Nephron (organoid): ENCODE measurements at regions not wholly inside any gene's neighbourhood (a gene's known extent, or its start where the extent isn't known, plus 50 kb on each side); places are given as distances from the start of the nearest gene placed in this dataset.

Source experiments
- H3K27ac Mint-ChIP-seq, 3 experiments: 2 replicates each; pipeline ENCODE4 v1.8.0; 2020; ENCODE audit warnings: mixed read lengths in 3 of 3, mild to moderate bottlenecking in 2 of 3, moderate library complexity in 1 of 3
- H3K27me3 Mint-ChIP-seq: 2 replicates; pipeline ENCODE4 v1.8.0; 2021; ENCODE audit warnings: low read depth, mild to moderate bottlenecking, moderate library complexity, mixed read lengths
- H3K36me3 Mint-ChIP-seq: 2 replicates; pipeline ENCODE4 v1.8.0; 2020; ENCODE audit warnings: low read depth, mixed read lengths
- H3K4me1 Mint-ChIP-seq: 2 replicates; pipeline ENCODE4 v1.8.0; 2020; ENCODE audit warnings: mixed read lengths
- H3K4me3 Mint-ChIP-seq, 3 experiments: 2 replicates each; pipeline ENCODE4 v1.8.0; 2020; ENCODE audit warnings: mild to moderate bottlenecking in 3 of 3, mixed read lengths in 3 of 3, moderate library complexity in 2 of 3
- H3K9me3 Mint-ChIP-seq: 2 replicates; pipeline ENCODE4 v1.8.0; 2020; ENCODE audit warnings: mixed read lengths
- CTCF ChIP-seq, 3 experiments: fragments of 200-600 bp; sonication (generic); IDR thresholded peaks; one replicate each; pipeline ENCODE4 v1.5.0; 2021; ENCODE audit warnings: antibody characterized with exemption in 3 of 3; ENCODE audit not compliant: unreplicated experiment in 3 of 3

- Mint-ChIP-seq H3K27me3 (no peaks in the 10 kb centered on the region), H3K9me3 (no peaks in the 10 kb centered on the region), H3K27ac (no peak overlapping the region), H3K4me3 (no peak overlapping the region), H3K36me3 (no peaks in the 10 kb centered on the region), H3K4me1 (peaks cover 38% of the 10 kb centered on the region)
- TF ChIP-seq CTCF (IDR thresholded peaks at IDR 0.05; ENCODE audit: unreplicated experiment in 3 of 3), result no peak
Observed at GRCh38 chr3:159802864-159803263, 185.8 kb upstream of the IL12A start.

GRCh38 chr3:159803459-159803858 is 185.2 kb upstream of the IL12A start:
- no peaks in the 10 kb centered on the region for H3K9me3 Mint-ChIP-seq
- H3K36me3 Mint-ChIP-seq, result no peaks in the 10 kb centered on the region
- no peak for TF ChIP-seq CTCF (IDR thresholded peaks at IDR 0.05; ENCODE audit: unreplicated experiment in 3 of 3)
- peaks cover 44% of the 10 kb centered on the region for H3K4me1 Mint-ChIP-seq
- H3K27ac Mint-ChIP-seq, result peak overlapping the region in 2 of 3 experiments; percentile 32 to 47
- H3K27me3 Mint-ChIP-seq, result no peaks in the 10 kb centered on the region
- no peak overlapping the region for H3K4me3 Mint-ChIP-seq

GRCh38 chr3:159804726-159805410 is 183.8 kb upstream of the IL12A start:
- H3K9me3 Mint-ChIP-seq, result no peaks in the 10 kb centered on the region

GRCh38 chr3:159805411-159805772 is 183.2 kb upstream of the IL12A start:
- no peaks in the 10 kb centered on the region for H3K9me3 Mint-ChIP-seq

More at GRCh38 chr3:159804726-159805410, 183.8 kb upstream of the IL12A start:
- Mint-ChIP-seq H3K27me3 (no peaks in the 10 kb centered on the region), H3K4me1 (peaks cover 40% of the 10 kb centered on the region), H3K36me3 (no peaks in the 10 kb centered on the region), H3K27ac (peak overlapping the region in 2 of 3 experiments; percentile 32 to 59), H3K4me3 (no peak overlapping the region)
- TF ChIP-seq CTCF (IDR thresholded peaks at IDR 0.05; ENCODE audit: unreplicated experiment in 3 of 3), result peak; percentile 80 to 87 (median 83)

GRCh38 chr3:159806412-159806811 is 182.2 kb upstream of the IL12A start:
- Mint-ChIP-seq H3K27ac (peak overlapping the region in 2 of 3 experiments; percentile 1 to 57), H3K4me1 (peaks cover 40% of the 10 kb centered on the region), H3K4me3 (no peak overlapping the region), H3K9me3 (no peaks in the 10 kb centered on the region), H3K27me3 (no peaks in the 10 kb centered on the region), H3K36me3 (peaks cover 3% of the 10 kb centered on the region)
- TF ChIP-seq CTCF (IDR thresholded peaks at IDR 0.05; ENCODE audit: unreplicated experiment in 3 of 3), result no peak

More at GRCh38 chr3:159805411-159805772, 183.2 kb upstream of the IL12A start:
- TF ChIP-seq CTCF (IDR thresholded peaks at IDR 0.05; ENCODE audit: unreplicated experiment in 3 of 3), result no peak
- peaks cover 2% of the 10 kb centered on the region for H3K36me3 Mint-ChIP-seq
- peaks cover 40% of the 10 kb centered on the region for H3K4me1 Mint-ChIP-seq
- no peaks in the 10 kb centered on the region for H3K27me3 Mint-ChIP-seq
- no peak overlapping the region for H3K4me3 Mint-ChIP-seq
- H3K27ac Mint-ChIP-seq, result peak overlapping the region in 2 of 3 experiments; percentile 32 to 59
